ENCODE measurements at regions not wholly inside any gene's neighbourhood (a gene's known extent, or its start where the extent isn't known, plus 50 kb on each side); places are given as distances from the start of the nearest gene placed in this dataset.

DNA sequence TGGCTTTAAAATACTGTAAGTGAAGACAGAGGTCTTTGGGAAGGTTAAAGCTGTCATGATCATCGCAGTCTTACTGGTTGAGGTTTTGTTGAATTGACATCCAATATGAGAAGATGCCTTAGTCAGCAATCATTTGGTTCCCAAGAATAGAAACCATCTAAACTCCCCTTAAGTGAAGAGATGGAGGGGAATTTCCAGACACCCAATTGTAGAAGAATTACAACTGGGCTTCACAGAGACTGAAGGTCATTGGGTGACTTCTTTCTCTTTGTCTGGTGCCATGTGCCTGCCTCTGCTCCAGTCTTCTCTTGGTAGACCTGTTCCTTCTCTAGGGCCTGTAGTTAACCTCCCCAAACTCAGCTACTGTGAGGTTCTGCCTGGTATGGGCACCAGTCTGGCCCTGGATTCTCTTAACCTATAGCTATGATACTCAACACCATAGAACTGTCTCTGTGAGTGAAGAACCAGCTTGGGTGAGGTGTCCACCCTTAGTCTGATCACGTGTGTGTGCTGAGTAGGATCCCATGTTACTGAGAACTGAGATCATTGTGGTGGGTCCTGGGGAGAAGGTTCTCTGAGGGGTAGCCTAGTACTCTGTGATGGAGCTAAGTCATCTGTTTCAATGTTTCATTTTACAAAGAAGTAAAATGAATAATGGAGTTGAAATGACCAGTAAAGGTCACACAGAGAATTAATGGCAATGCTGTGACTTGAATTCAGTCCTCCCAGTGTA, 182.5 kb downstream of the CSNK2A3 start:
- Histone ChIP-seq H3K4me1 (no peaks in the 10 kb centered on the region), H3K27me3 (no peaks in the 10 kb centered on the region), H3K9me3 (no peaks in the 10 kb centered on the region), H3K27ac (peak overlapping the region; percentile 17), H3K4me3 (no peak overlapping the region), H3K36me3 (no peaks in the 10 kb centered on the region)
- TF ChIP-seq POLR2AphosphoS5 (IDR thresholded peaks at IDR 0.05; ENCODE audit: insufficient read depth in 1 of 2, low read depth in 1 of 2) (no peak), POLR2A (IDR thresholded peaks at IDR 0.05) (no peak)
- TF ChIP-seq, protein P1, sequence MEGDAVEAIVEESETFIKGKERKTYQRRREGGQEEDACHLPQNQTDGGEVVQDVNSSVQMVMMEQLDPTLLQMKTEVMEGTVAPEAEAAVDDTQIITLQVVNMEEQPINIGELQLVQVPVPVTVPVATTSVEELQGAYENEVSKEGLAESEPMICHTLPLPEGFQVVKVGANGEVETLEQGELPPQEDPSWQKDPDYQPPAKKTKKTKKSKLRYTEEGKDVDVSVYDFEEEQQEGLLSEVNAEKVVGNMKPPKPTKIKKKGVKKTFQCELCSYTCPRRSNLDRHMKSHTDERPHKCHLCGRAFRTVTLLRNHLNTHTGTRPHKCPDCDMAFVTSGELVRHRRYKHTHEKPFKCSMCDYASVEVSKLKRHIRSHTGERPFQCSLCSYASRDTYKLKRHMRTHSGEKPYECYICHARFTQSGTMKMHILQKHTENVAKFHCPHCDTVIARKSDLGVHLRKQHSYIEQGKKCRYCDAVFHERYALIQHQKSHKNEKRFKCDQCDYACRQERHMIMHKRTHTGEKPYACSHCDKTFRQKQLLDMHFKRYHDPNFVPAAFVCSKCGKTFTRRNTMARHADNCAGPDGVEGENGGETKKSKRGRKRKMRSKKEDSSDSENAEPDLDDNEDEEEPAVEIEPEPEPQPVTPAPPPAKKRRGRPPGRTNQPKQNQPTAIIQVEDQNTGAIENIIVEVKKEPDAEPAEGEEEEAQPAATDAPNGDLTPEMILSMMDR (IDR thresholded peaks at IDR 0.05), result no peak
- intact Hi-C loops (cut with DNase I), result no loop called here
- DNase-seq (ENCODE audit: extremely low spot score in 2 of 2), result peak in 1 of 2 donors; percentile 42

- Histone ChIP-seq H3K36me3 (no peaks in the 10 kb centered on the region), H3K27ac (no peak overlapping the region), H3K4me3 (no peak overlapping the region), H3K27me3 (no peaks in the 10 kb centered on the region), H3K9me3 (no peaks in the 10 kb centered on the region), H3K4me1 (no peaks in the 10 kb centered on the region)
- intact Hi-C loops (cut with DNase I), result no loop called here
- DNase-seq (ENCODE audit: extremely low spot score in 2 of 2), result no peak
- TF ChIP-seq POLR2AphosphoS5 (IDR thresholded peaks at IDR 0.05; ENCODE audit: insufficient read depth in 1 of 2, low read depth in 1 of 2) (no peak), POLR2A (IDR thresholded peaks at IDR 0.05) (no peak)
- TF ChIP-seq, protein P1 (IDR thresholded peaks at IDR 0.05), result no peak
Observed at GRCh38 chr11:11169715-11170351, 183.2 kb downstream of the CSNK2A3 start.

DNA sequence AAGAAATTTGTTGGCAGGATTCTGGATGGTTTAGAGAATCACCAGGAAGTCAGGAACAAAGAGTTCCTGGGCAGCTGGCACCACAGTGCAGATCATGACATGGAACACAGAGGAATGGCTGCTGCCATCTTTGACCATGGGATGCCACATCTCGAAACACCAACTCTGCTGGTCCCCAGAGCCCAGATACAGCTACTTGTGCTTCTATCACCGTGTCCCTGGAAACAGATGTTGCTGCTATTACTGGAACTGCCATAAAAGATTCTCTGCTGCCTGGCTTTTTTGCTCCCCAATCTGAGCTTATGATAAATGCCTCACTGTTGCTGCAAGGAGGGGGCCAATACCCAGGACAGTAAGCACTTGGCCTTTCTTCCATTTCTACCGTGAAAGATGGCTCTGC, 185.2 kb downstream of the CSNK2A3 start:
- H3K27ac ChIP-seq, result no peak overlapping the region

DNA sequence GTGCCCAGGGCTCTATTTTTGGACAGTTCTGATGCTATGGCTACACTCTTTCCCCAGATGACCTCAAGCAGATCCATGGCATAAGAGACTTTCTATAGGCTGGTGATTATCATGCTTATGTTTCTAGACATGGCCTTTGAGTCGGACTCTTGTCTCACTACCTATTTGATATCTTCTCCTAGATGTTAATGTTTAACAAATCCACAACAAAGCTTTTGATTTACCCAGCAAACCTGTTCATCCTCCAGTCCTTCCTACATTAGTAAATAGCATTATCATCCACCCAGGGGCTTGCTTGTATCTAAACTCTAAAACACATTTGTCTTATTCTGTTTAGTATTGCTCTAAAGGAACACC, 188.7 kb downstream of the CSNK2A3 start:
- Histone ChIP-seq H3K4me3 (no peak overlapping the region), H3K27ac (no peak overlapping the region), H3K9me3 (no peaks in the 10 kb centered on the region), H3K4me1 (peaks cover 6% of the 10 kb centered on the region), H3K36me3 (no peaks in the 10 kb centered on the region), H3K27me3 (no peaks in the 10 kb centered on the region)
- intact Hi-C loops (cut with DNase I), result no loop called here
- TF ChIP-seq, protein P1 (IDR thresholded peaks at IDR 0.05), result no peak
- no peak for TF ChIP-seq POLR2AphosphoS5 (IDR thresholded peaks at IDR 0.05; ENCODE audit: insufficient read depth in 1 of 2, low read depth in 1 of 2)
- no peak for TF ChIP-seq POLR2A (IDR thresholded peaks at IDR 0.05)
- no peak for DNase-seq (ENCODE audit: extremely low spot score in 2 of 2)

More for the DNA sequence above, 185.2 kb downstream of the CSNK2A3 start:
- Histone ChIP-seq H3K9me3 (no peaks in the 10 kb centered on the region), H3K4me3 (no peak overlapping the region), H3K36me3 (no peaks in the 10 kb centered on the region), H3K27me3 (no peaks in the 10 kb centered on the region), H3K4me1 (peaks cover 6% of the 10 kb centered on the region)
- DNase-seq (ENCODE audit: extremely low spot score in 2 of 2), result no peak
- TF ChIP-seq POLR2A (IDR thresholded peaks at IDR 0.05), result no peak
- intact Hi-C loops (cut with DNase I), result no loop called here

GRCh38 chr11:11163669-11164333, 189.2 kb downstream of the CSNK2A3 start:
- Histone ChIP-seq H3K27me3 (no peaks in the 10 kb centered on the region), H3K36me3 (no peaks in the 10 kb centered on the region), H3K9me3 (no peaks in the 10 kb centered on the region), H3K27ac (peak overlapping the region; percentile 14), H3K4me1 (peaks cover 6% of the 10 kb centered on the region), H3K4me3 (no peak overlapping the region)
- TF ChIP-seq POLR2A (IDR thresholded peaks at IDR 0.05) (no peak), POLR2AphosphoS5 (IDR thresholded peaks at IDR 0.05; ENCODE audit: insufficient read depth in 1 of 2, low read depth in 1 of 2) (no peak)
- TF ChIP-seq, protein P1 (IDR thresholded peaks at IDR 0.05), result no peak
- intact Hi-C loops (cut with DNase I), result no loop called here
- DNase-seq (ENCODE audit: extremely low spot score in 2 of 2), result no peak

Measured in vagina (tissue), 2 donors.